ENCODE measurements at regions not wholly inside any gene's neighbourhood (a gene's known extent, or its start where the extent isn't known, plus 50 kb on each side); places are given as distances from the start of the nearest gene placed in this dataset.

DNA sequence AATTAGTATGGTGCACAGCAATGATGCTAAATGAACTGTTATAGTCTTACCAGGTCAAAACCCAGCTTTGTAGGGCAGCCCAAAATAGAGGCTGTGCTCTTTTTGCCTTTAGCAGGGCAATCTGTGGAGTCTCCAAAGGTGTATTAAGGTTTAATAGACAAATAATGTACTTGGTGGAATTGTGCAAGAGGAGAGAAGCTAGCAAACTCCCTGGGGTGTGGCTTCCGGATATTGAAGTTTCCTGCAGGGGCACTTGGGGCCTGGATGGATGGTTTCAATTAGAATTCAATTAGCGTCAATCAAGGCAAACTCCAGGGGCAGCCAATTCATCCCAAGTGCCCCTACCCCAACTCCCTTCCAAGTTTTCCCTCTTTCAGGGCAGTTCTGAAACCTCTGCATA lies 285.8 kb downstream of the UTP18 start:
- TF ChIP-seq, protein P1, sequence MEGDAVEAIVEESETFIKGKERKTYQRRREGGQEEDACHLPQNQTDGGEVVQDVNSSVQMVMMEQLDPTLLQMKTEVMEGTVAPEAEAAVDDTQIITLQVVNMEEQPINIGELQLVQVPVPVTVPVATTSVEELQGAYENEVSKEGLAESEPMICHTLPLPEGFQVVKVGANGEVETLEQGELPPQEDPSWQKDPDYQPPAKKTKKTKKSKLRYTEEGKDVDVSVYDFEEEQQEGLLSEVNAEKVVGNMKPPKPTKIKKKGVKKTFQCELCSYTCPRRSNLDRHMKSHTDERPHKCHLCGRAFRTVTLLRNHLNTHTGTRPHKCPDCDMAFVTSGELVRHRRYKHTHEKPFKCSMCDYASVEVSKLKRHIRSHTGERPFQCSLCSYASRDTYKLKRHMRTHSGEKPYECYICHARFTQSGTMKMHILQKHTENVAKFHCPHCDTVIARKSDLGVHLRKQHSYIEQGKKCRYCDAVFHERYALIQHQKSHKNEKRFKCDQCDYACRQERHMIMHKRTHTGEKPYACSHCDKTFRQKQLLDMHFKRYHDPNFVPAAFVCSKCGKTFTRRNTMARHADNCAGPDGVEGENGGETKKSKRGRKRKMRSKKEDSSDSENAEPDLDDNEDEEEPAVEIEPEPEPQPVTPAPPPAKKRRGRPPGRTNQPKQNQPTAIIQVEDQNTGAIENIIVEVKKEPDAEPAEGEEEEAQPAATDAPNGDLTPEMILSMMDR (IDR thresholded peaks at IDR 0.05), result no peak
- no peak for TF ChIP-seq EP300 (IDR thresholded peaks at IDR 0.05)
